LoVo (cell line): ENCODE measurements at regions not wholly inside any gene's neighbourhood (a gene's known extent, or its start where the extent isn't known, plus 50 kb on each side); places are given as distances from the start of the nearest gene placed in this dataset.
A peak's percentile ranks its signal among the peaks of the same experiment; 100 is the strongest.

Experiments used
- DNase-seq: peaks from one replicate; pipeline ENCODE4 v3.0.0-alpha.2; 2016; ENCODE audit warnings: low spot score

DNA sequence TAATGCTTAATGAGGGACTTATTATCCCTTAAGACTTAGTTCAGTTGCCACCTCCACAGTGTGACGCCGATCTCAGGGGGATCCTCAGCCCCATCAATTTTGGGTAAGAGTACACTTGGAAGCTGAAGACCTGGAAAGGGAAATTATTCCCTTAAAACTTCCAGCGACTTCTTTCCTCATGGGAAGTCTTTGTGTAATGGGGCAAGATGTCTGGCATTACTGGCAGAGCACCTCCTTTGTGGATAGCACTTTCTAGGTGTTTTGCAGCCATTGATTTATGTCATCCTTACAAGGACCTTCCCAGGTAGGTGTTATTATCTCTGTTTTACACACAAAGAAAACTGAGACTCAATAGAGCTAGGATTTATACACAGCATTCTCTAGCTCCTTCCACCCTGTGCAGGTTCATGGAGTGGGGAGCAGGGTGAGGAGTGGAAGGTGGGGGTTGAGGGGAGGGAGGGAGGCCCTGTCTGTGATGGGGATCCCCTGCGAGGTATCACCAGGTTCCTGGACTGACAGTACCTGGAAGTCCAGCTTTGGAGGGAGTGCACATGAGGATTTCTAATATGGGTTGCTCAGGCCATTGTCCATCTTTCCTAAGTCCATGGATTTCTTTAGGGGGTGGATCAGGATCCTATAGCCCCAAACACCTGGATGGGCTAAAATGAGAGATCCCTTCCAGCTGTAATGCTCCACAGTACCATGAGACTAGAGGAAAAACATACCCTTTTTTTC lies 79.4 kb downstream of the MYCN start:
- no peak for DNase-seq

DNA sequence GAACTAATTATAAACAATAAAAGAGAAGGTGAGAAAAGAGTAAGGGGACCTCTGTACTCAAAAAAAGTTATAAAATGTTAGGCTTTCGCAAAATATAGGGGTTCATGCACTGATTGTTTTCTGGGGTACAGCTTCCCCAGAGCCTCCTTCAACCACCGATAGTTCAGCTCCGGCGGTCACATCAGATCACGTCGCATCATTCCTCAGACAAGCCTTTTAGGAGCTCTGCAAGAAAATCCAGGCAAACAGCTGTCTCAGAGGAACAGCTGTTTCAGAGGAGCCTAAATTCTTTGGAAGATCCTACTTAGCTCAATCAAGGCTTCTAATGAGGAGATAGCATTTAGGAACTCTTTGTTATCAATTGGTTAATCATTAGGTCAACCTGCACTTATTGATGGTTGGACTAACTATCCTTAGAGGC lies 78.7 kb downstream of the MYCN start:
- DNase-seq = no peak

DNA sequence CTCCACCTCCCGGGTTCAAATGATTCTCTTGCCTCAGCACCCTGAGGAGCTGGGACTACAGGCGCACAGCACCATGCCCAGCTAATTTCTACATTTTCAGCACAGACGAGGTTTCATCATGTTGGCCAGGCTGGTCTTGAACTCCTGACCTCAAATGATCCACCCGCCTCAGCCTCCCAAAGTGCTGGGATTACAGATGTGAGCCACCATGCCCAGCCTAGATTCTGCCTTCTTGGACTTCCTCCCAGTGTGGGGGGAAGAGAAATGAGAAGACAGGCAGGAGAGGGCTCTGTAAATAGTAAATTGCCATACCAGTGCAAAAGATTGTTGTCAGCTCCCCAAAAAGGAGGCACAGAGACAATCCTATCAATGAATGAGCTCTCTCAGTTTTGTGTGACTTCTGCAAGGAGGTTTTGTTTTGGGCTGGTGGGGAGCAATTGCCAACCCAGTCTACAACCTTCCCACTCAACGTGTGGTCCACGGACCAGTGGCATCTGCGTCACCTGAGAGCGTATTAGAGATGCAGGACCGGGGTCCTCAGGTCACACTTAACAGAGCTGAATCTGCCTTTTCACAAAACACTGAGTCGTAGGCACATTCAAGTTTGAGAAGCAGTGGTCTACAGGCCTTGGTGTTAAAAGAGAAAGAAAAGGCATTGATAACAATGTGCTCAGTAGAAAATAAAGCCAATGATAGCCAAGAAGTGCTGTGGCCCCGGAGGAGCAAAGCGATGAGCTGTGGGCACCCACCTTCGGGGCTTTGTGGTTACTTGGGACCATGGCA lies 78.1 kb downstream of the MYCN start:
- no peak for DNase-seq

DNA sequence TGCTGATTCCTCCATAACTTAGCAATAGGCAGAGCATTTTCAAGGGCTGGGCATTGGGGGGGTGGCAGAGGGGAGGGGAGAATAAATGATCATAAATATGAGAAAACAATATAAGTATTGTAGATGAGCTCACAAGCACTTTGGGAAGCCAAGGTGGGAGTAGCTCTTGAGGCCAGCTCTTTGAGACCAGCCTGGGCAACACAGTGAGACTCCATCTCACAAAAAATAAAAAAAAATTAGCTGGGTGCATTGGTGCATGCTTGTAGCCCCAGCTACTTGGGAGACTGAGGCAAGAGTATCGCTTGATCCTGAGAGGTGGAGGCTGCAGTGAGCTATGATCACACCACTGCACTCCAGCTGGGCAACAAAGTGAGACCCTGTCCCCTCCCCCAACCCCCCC lies 75.9 kb downstream of the MYCN start:
- DNase-seq = no peak

DNA sequence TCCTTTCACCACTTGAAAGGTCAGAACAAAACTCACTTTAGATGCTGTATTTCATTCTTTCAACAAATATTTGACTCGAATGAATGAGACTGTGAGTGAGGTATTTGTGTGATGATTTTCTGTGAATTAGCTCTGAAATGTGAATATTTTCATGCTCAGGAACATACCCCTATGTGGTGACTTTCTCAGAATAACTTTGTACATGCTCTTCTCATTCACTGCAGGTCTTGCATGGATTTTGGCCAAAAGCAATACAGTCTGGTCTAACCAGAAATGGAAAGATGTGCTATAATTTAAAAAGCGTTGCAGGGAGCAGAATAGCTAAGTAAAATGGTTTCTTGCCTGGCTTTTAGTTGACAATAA lies 75.5 kb downstream of the MYCN start:
- no peak for DNase-seq

DNA sequence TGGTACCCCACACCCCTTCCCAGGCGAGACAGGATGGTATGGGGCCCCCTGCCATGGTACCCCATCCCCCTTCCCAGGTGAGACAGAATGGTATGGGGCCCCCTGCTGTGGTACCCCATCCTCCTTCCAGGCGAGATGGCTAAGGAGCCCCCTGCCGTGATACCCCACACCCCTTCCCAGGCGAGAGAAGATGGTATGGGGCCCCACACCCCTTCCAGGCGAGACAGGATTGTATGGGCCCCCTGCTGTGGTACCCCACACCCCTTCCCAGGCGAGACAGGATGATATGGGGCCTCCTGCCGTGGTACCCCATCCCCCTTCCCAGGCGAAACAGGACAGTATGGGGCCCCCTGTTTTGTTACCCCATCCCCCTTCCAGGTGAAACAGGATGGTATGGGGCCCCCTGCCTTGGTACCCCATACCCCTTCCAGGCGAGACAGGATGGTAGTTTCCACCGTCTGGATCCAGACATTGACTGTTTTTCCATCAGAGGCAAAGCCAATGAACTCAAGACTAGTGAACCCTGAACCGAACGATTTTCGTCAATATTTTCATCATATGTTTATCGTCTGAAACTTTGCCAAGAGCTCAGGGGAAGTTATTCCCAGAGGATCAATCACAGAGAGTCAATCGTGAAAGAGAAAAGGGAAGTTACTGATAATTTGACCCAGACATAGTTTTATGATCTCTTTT lies 75.0 kb downstream of the MYCN start:
- no peak for DNase-seq

DNA sequence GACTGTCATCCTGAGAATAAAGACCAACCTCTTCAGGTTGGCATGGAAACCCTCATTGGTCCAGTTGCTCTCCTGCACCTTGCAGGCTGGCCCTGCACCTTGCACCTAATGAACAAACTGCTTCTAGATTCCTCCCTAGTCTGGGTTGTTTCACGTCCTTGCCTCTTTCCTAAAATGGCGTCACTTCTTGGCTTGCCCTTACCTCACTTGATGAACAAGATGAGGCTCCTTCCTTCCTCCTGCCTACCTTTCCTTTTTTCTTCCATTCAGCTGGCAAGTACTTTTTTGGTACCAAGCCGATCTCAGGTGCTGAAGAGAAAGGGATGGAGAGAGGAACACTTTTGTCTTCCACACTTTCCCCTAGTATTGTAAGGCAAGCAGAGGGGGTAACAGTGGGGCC lies 74.5 kb downstream of the MYCN start:
- DNase-seq = no peak

DNA sequence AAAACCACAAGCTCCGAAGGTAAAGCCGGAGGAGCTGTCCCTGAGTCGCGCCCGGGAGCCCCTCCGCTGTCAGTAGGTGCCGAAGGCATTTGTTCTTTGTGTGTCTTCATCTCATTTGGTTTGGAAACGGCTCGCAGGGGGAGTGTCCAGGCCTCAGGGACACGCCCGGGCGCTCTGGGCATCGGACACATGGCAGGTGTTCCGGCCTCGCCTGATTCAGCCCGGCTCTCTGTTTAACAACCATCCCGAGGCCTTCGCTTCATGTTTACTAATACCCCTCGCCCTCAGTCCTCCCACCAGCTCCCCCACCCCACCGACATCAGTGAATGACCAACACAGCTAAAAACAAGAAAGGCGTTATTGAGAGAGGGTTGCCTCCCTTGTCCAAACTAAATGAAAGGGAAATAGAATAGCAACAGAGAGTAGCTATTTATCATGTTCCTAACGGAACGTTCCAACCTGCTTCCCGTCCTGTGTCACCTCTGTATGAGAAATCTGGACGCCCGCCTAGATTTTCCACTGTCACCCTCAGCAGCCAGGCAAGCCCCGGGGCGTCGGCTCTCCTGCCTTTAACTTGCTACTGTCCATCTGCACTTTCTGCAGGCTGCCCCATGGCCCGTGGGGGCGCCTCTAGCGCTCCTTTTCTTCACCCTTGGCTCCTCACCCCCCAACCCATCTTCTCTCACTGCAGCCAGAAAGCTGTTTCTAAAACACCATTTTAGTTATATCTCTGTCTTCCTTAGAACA lies 73.9 kb downstream of the MYCN start:
- no peak for DNase-seq

DNA sequence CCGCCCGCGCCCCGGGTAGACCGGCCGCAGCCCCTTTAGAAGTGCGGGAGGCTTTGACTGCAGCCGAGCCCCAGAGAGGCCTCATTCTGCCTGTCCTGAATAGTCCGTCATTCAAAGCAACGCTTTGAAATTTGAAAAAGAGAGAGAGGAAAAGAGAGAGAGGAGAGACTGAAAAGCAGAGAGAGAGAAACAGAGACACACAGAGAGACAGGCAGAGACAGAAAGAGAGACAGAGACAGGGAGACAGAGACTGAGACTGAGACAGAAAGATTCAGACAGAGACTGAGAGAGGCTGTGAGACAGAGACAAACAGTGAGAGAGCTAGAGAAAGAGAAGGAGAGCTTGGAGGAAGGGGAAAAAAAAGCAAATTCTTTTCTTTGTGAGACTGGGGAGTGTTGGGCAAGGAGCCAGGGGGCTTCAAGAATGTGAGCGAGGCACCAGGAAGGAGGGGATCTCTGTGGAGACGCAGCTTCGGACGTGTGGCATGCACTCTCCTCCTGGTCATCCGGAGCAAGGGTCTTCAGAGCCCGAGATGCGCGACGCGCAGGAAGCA lies 73.1 kb downstream of the MYCN start:
- DNase-seq = no peak

DNA sequence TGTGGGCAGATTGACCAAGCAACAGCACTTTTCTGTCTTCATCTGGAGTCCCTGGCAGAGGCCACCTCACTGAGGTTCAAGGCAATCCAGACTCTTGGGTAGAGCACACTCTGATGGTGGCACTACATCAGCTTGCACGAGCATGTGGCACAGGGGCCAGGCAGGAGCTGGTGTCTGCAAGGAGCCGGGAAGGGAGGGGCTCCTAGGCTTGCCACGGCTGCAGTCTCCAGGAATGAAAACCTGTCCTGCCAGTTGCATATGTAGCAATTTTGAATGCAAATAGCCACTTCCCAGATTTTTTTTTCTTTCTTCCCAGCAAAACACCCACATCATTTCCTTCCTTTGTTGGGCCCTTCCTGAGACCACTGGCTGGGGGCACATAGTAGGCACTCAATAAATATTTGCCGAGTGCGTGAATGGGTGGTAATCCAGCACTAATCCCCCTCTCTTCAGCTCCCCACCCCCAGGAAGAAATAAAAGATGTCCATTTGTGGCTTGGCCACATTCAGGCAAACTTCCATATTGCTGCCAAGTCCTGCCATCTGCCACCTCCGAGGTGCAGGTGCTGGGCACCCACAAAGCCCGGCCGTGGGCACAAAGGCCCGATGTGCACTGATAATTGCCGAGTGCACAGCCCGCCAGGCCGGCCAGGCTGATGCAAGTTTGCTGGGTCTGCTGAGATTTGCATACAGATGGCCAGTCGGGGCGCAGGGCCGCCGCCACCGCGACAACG lies 72.4 kb downstream of the MYCN start:
- DNase-seq = peak; percentile 12

DNA sequence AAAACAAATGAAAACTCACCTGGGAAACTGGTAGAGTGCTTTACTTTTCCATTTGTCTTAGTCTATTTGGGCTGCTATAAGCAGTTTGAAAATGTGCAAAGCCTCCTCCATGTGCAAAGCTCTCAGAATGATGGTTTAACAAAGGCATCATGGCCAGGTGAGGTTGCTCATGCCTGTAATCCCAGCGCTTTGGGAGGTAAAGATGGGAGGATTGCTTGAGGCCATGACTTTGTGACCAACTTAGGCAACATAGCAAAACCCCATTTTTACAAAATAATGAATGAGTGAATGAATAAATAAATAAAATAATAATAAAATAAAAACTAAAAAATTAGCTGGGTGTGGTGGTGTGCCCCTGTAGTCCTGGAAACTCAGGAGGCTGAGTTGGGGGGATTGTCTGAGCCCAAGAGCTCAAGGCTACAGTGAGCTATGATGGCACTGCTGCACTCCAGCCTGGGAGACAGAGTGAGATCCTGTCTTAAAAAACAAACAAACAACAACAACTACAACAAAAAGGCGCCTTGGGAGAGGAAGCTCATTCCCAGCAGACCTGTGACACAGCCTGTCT lies 71.8 kb downstream of the MYCN start:
- no peak for DNase-seq

DNA sequence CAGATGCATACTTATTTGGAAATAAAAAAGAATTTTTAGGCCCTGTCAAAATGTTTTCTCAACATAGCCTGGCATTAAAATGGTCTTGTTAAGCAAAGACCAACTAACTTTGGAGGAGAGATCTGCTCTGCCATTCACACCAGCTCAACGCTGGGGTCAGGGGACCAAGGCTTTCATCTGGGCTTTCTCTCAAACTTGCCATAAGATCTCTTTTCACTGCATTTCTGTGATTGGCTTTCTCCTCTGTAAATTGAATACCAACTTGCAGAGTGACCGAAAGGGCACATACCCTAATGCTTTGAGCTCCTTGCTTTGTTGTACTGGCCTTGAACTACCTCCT lies 71.2 kb downstream of the MYCN start:
- no peak for DNase-seq

DNA sequence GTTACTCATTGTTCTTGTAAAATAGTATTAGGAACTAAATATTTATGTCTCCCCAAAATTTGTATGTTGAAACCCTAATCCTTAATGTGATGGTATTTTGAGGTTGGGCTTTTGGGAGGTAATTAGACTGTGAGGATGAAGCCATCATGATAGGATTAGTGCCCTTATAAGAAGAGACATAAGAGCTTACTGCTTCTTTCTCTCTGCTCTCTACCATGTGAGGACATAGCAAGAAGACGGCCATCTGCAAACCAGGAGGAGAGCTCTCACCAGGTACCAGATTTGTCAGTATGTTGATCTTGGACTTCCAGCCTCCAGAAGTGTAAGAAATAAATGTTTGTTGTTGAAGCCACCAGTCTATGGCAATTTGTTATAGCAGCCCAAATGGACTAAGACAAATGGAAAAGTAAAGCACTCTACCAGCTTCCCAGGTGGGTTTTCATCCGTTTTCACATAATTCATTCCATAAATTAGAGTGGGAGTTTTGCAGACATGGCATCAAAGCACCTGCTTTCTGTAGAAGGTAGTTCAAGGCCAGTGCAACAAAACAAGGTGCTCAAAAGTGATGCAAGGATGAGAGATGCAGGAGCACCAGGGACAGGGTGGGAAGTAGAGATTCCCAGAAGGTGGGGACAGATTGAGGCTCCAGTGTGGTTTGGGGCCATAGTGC lies 70.7 kb downstream of the MYCN start:
- no peak for DNase-seq

DNA sequence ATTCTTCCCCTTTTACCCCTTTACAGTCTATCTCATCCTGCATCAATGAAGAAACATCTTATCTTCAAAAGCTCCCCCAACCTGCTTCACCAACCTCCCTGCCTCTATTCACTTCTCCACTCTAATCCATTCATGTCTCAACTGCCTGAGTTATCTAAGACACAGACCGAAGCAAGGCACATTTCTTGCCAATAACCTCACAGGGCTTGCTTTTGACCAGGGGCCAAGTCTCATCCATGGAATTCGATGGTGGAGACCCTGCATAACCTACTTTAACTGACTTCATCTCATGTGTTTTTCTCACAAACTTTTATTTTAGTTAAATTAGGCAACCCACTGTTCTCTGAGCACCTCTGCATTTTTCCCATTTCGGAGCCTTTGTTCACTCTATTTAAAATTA lies 69.7 kb downstream of the MYCN start:
- no peak for DNase-seq

DNA sequence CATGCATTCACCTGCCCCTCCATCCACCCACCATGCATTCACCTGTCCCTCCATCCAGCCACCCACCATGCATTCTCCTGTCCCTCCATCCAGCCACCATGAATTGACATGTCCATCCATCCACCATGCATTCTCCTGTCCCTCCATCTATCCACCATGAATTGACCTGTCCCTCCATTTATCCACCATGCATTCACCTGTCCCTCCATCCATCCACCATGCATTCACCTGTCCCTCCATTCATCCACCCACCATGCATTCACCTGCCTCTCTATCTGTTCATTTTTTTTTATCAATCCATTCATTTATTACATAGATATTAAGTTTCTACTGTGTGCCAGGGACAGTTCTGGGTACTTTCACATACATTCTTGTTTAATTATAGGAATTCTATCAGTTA lies 69.2 kb downstream of the MYCN start:
- DNase-seq = no peak

DNA sequence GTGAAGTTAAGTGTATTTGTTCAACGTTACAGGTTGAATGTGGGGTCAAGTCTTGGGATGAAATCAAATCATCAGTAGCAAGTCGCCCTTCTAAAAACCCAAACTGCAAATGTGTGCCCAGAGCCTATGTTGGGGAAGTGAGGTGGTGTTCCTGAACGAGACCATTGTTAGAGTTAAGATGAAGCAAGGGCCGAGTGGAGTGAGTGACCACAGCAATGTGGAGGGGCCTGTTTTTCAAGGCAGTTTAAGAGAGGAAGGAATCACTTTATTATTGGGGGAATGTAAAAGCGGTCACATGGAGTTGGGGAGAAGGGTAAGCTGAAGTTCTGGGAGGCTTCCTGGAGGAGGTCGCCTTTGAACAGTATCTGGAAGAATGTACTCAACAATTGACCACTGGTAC lies 68.5 kb downstream of the MYCN start:
- DNase-seq = no peak

DNA sequence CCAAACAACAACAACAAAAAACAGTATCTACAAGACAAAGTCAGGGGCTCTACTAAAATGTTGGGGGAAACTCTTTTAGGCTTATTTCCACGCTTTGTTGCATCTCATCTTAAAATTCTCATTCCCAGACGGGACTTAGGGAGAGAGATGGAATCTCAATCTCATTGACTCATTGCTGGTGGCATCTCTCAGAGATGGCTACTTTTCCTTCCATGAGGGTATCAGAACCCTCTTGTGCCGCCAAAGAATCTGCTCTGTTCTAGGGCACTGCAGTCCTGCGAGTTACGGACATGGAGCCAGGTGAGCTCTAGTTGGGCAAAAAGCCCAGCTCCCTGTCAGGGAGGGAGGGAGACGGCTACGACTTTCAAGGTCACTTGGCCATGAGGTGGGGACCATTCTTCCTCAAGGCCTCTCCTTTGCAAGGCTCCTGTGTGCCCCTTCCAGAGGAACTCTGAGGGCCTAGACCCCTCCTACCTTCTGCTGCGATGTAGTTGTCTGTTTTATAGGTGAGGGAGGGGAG lies 68.0 kb downstream of the MYCN start:
- no peak for DNase-seq

DNA sequence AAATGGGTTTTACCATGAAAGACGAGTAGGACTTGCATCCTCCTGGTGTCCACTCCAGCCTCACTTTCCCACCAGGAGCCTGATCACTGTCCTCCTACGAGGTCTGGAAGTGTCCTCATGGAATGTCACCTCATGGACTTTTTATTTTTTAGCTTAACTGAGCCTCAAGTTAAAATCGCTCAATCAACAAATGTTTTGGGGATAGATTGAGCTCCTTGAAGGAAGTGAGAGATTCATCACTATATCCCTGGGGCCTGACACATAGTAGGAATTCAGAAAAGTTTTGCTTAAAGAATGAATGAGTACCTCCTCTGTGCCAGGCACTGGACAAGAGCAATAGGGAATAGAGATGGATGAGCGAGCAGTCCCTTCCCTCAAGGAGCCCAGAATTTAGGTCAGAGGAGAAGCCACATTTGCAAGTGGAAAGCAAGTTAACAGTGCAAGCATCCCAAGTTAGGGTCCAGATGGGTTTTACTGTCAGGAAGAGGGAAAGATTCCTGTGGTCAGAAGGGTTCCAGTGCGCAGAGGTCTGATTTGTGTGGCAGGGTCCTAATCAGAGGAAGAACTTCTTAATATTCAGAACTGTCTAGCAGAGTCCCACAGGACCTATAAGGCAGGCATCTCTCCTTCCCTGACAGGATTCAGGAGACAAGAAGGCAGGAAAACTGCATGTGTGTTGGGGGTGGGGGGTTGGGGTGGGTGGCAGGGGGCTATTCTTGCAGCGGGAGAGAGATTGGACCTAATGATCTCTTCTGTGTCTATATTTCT lies 67.0 kb downstream of the MYCN start:
- no peak for DNase-seq

DNA sequence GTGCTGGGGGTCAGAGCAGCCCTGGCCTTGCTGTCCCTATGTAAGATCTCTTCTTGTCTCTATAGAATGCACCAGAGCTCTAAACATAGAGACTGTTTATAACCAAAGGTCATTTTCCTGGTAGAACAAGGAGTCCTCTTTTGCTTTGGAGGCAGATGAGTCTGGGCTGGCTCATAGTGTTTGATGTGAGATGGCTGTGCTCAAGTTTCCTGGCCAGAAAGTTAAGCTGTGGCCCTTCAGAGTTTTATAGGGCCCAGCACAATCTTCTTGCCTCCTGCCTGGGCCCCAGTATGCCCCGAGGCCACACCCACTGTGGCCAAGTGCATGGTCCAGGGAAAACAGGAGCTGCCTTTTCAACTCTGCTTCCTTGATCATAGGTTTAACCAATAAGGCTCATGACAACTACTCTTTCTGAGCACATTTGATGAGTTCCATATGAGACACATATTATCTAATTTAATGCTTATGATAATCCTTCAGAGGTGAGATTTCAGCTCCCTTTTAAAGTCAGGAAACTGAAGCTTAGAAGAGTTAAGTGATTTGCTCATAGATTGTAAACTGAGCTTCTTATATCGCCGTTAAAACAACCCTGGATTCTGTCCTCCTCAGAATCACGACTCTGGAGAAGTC lies 66.3 kb downstream of the MYCN start:
- DNase-seq = no peak
